Lower leg skin (tissue), 4 donors: ENCODE measurements at regions not wholly inside any gene's neighbourhood (a gene's known extent, or its start where the extent isn't known, plus 50 kb on each side); places are given as distances from the start of the nearest gene placed in this dataset.

Experiments
- DNase-seq, 2 donors: peaks; one replicate each; pipeline ENCODE4 v3.0.0-alpha.2; 2019; ENCODE audit warnings: low spot score in 2 of 2
- H3K4me3 ChIP-seq: fragments of 200-600 bp; sonication (generic); 2 replicates; pipeline ENCODE4 v1.5.1; 2017; ENCODE audit warnings: mild to moderate bottlenecking, low read depth; ENCODE audit not compliant: poor library complexity, severe bottlenecking
- CTCF ChIP-seq, 3 donors: fragments of 450-650 bp; IDR thresholded peaks; one replicate each; pipeline ENCODE4 v1.5.1; 2016; ENCODE audit warnings: antibody characterized with exemption in 3 of 3, mild to moderate bottlenecking in 3 of 3, moderate library complexity in 2 of 3
- POLR2A ChIP-seq, 2 donors: fragments of 450-650 bp; IDR thresholded peaks; one replicate each; pipeline ENCODE4 v1.6.1; 2016 to 2017; ENCODE audit warnings: antibody characterized with exemption in 2 of 2, mild to moderate bottlenecking in 1 of 2, moderate library complexity in 1 of 2
- WGBS, 2 donors: methylation state at CpG; one replicate each; pipeline ENCODE4 v1.1.5; 2018; 5-methylcytosine and 5-hydroxymethylcytosine counted together
- intact Hi-C: fragments of 100-400 bp; cut with DNase I; formaldehyde crosslinking; loops from one replicate; pipeline ENCODE4 v1.15.0; 2023; ENCODE audit warnings: low total_unique reads

- no peak overlapping the region for H3K4me3 ChIP-seq
- TF ChIP-seq CTCF (IDR thresholded peaks at IDR 0.05) (no peak), POLR2A (IDR thresholded peaks at IDR 0.05) (no peak)
- intact Hi-C loops = no loop called here
- 50 to 88% methylated on average over 1 of the region's 1 CpG for WGBS, 2 donors
- DNase-seq = no peak
These were observed 154.5 kb downstream of the MYLK4 start for GRCh38 chr6:2596222-2596621.

- TF ChIP-seq CTCF (IDR thresholded peaks at IDR 0.05) = no peak
- no peak for TF ChIP-seq POLR2A (IDR thresholded peaks at IDR 0.05)
- H3K4me3 ChIP-seq = no peak overlapping the region
- DNase-seq = no peak
- 50 to 63% methylated on average over 2 of the region's 2 CpGs for WGBS, 2 donors
- intact Hi-C loops = no loop called here
These were observed 155.9 kb downstream of the MYLK4 start for GRCh38 chr6:2594868-2595267.

GRCh38 chr6:2593167-2593566 lies 157.6 kb downstream of the MYLK4 start:
- 93 to 96% methylated on average over 6 of the region's 6 CpGs for WGBS, 2 donors
- TF ChIP-seq POLR2A (IDR thresholded peaks at IDR 0.05) = no peak
- no peak for TF ChIP-seq CTCF (IDR thresholded peaks at IDR 0.05)
- DNase-seq = no peak
- no peak overlapping the region for H3K4me3 ChIP-seq
- intact Hi-C loops = no loop called here

- DNase-seq = no peak
- no peak overlapping the region for H3K4me3 ChIP-seq
- 63 to 78% methylated on average over 8 of the region's 8 CpGs for WGBS, 2 donors
- intact Hi-C loops = no loop called here
- TF ChIP-seq CTCF (IDR thresholded peaks at IDR 0.05) (no peak), POLR2A (IDR thresholded peaks at IDR 0.05) (no peak)
These were observed 161.5 kb downstream of the MYLK4 start for GRCh38 chr6:2589171-2589661.

GRCh38 chr6:2583459-2583858 lies 167.3 kb downstream of the MYLK4 start:
- H3K4me3 ChIP-seq = no peak overlapping the region
- intact Hi-C loops = no loop called here
- no peak for DNase-seq
- no peak for TF ChIP-seq POLR2A (IDR thresholded peaks at IDR 0.05)
- no peak for TF ChIP-seq CTCF (IDR thresholded peaks at IDR 0.05)
- 68 to 73% methylated on average over 4 of the region's 4 CpGs for WGBS, 2 donors

- H3K4me3 ChIP-seq = no peak overlapping the region
- intact Hi-C loops = no loop called here
- TF ChIP-seq CTCF (IDR thresholded peaks at IDR 0.05) (no peak), POLR2A (IDR thresholded peaks at IDR 0.05) (no peak)
- 74 to 80% methylated on average over 6 of the region's 6 CpGs for WGBS, 2 donors
- DNase-seq = no peak
These were observed 168.5 kb downstream of the MYLK4 start for GRCh38 chr6:2582268-2582667.
